ENCODE measurements at regions not wholly inside any gene's neighbourhood (a gene's known extent, or its start where the extent isn't known, plus 50 kb on each side); places are given as distances from the start of the nearest gene placed in this dataset.

- Mint-ChIP-seq H3K36me3 (no peaks in the 10 kb centered on the region), H3K27me3 (ENCODE audit: low read depth in 3 of 3) (peaks cover 0 to 2% (median 0%) of the 10 kb centered on the region in 3 donors), H3K4me1 (no peaks in the 10 kb centered on the region), H3K9me3 (peaks cover 0 to 2% (median 0%) of the 10 kb centered on the region in 7 donors), H3K27ac (no peak overlapping the region), H3K4me3 (no peak overlapping the region)
- Histone ChIP-seq H2AFZ (ENCODE audit: insufficient read depth, low read depth, low read length, poor library complexity, severe bottlenecking) (no peak overlapping the region), H3K9ac (ENCODE audit: insufficient read depth, low read length, poor library complexity, severe bottlenecking) (no peak overlapping the region), H3K27me3 (ENCODE audit: control insufficient read depth in 2 of 2, insufficient read depth in 2 of 2, low read length in 2 of 2) (no peaks in the 10 kb centered on the region), H3K4me2 (replicated peaks; ENCODE audit: extremely low read depth, low read length, poor library complexity, severe bottlenecking) (no peak overlapping the region), H3K79me2 (ENCODE audit: insufficient read depth, low read length) (no peaks in the 10 kb centered on the region), H3K4me1 (ENCODE audit: control insufficient read depth in 1 of 2, insufficient read depth in 2 of 2, low read length in 2 of 2) (no peaks in the 10 kb centered on the region), H3K9me3 (replicated peaks in 1 of 2; ENCODE audit: control insufficient read depth in 1 of 2, insufficient read depth in 1 of 2, low read length in 2 of 2) (no peaks in the 10 kb centered on the region), H3K36me3 (replicated peaks in 1 of 2; ENCODE audit: control insufficient read depth in 1 of 2, insufficient read depth in 2 of 2, low read length in 2 of 2) (no peaks in the 10 kb centered on the region), H3K27ac (ENCODE audit: low read depth in 1 of 2, low read length in 2 of 2) (no peak overlapping the region), H3K4me3 (replicated peaks in 1 of 3; ENCODE audit: low read depth in 2 of 3, low read length in 3 of 3) (no peak overlapping the region), H4K20me1 (ENCODE audit: insufficient read depth, low read length) (no peaks in the 10 kb centered on the region)
- TF ChIP-seq CTCF (IDR thresholded peaks at IDR 0.05): no peak
- no CpG with 5 or more reads among the region's 1 CpG for WGBS (ENCODE audit: insufficient coverage)
- intact Hi-C loops (cut with micrococcal nuclease): no loop called here
- no peak for DNase-seq
These were observed 549.9 kb downstream of the CBLN2 start for GRCh38 chr18:71994273-71994672.

GRCh38 chr18:71989616-71990015, 554.5 kb downstream of the CBLN2 start:
- no peak overlapping the region for H2AFZ ChIP-seq (ENCODE audit: insufficient read depth, low read depth, low read length, poor library complexity, severe bottlenecking)
- Mint-ChIP-seq H3K27ac (no peak overlapping the region), H3K27me3 (ENCODE audit: low read depth in 3 of 3) (peaks cover 0 to 2% (median 0%) of the 10 kb centered on the region in 3 donors), H3K4me3 (no peak overlapping the region), H3K9me3 (peaks cover 0 to 2% (median 0%) of the 10 kb centered on the region in 7 donors), H3K36me3 (no peaks in the 10 kb centered on the region), H3K4me1 (no peaks in the 10 kb centered on the region)
- no peak overlapping the region for H3K27ac ChIP-seq (ENCODE audit: low read depth in 1 of 2, low read length in 2 of 2)
- intact Hi-C loops (cut with micrococcal nuclease): no loop called here
- H3K79me2 ChIP-seq (ENCODE audit: insufficient read depth, low read length): no peaks in the 10 kb centered on the region
- H3K9ac ChIP-seq (ENCODE audit: insufficient read depth, low read length, poor library complexity, severe bottlenecking): no peak overlapping the region
- DNase-seq: no peak
- H3K4me2 ChIP-seq (replicated peaks; ENCODE audit: extremely low read depth, low read length, poor library complexity, severe bottlenecking): no peak overlapping the region
- no peaks in the 10 kb centered on the region for H3K27me3 ChIP-seq (ENCODE audit: control insufficient read depth in 2 of 2, insufficient read depth in 2 of 2, low read length in 2 of 2)
- no peaks in the 10 kb centered on the region for H3K9me3 ChIP-seq (replicated peaks in 1 of 2; ENCODE audit: control insufficient read depth in 1 of 2, insufficient read depth in 1 of 2, low read length in 2 of 2)
- no peak for TF ChIP-seq CTCF (IDR thresholded peaks at IDR 0.05)
- no peaks in the 10 kb centered on the region for H3K36me3 ChIP-seq (replicated peaks in 1 of 2; ENCODE audit: control insufficient read depth in 1 of 2, insufficient read depth in 2 of 2, low read length in 2 of 2)
- H3K4me1 ChIP-seq (ENCODE audit: control insufficient read depth in 1 of 2, insufficient read depth in 2 of 2, low read length in 2 of 2): no peaks in the 10 kb centered on the region
- H3K4me3 ChIP-seq (replicated peaks in 1 of 3; ENCODE audit: low read depth in 2 of 3, low read length in 3 of 3): no peak overlapping the region
- no peaks in the 10 kb centered on the region for H4K20me1 ChIP-seq (ENCODE audit: insufficient read depth, low read length)
- no CpG with 5 or more reads among the region's 1 CpG for WGBS (ENCODE audit: insufficient coverage)

All from CD14-positive monocyte (primary cell).